ENCODE measurements at regions not wholly inside any gene's neighbourhood (a gene's known extent, or its start where the extent isn't known, plus 50 kb on each side); places are given as distances from the start of the nearest gene placed in this dataset.

DNA sequence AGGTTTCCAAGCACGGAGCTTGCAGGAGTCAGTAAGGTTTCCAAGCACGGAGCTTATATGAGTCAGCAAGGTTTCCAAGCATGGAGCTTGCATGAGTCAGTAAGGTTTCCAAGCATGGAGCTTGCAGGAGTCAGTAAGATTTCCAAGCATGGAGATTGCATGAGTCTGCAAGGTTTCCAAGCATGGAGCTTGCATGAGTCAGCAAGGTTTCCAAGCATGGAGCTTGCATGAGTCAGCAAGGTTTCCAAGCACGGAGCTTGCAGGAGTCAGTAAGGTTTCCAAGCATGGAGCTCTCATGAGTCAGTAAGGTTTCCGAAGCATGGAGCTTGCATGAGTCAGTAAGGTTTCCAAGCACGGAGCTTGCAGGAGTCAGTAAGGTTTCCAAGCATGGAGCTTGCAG lies 153.7 kb upstream of the TMEM132C start:
- DNase-seq = peak in 1 of 56 donors; percentile 20

DNA sequence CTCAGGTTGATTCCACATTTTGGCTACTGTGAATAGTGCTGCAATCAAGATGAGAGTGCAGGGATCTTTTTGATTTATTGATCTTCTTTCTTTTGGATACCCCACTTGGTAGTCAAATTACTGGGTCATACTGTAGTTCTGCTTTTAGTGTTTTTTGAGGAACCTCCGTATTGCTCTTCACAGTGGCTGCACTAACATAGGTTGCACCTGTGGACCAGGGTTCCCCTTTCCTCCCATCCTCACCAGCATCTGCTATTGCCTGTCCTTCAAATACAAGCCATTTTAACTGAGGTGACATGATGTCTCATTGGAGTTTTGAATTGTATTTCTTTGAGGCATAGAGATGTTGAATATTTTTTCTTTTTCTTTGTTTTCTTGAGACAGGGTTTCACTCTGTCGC lies 152.5 kb upstream of the TMEM132C start:
- no peak for DNase-seq

DNA sequence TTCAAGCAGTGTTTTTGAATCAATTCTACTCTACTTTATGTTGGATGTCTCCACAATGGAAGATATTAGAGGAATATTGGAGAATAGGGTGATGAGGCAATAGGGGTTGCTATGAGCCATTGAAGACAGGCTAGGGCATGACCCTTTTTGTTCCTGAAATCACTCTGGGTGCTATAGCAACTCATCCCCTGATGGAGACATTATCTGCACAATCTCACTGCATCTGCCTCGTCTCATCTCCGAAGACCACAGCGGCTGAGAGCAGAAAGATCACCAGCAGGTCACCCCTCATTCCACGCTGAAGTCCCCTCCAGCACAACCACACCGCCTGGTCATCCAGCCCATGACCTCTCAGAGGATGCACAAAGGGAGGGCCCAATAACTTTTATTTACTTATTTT lies 150.4 kb upstream of the TMEM132C start:
- no peak for DNase-seq

DNA sequence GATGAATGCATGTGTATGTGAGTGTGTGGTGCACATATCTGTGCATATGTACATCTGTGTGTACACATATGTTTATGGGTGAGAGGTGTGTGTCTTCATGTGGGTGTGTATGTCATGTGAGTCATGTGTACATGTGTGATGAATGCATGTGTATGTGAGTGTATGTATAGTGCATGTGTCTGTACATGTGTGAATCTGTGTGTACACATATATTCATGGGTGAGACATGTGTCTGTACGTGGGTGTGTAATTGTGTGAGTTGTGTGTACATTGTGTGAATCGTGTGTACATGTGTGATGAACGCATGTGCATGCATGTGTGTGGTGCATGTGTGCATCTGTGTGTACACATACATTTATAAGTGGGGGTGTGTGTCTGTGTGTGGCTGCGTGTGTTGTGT lies 146.9 kb upstream of the TMEM132C start:
- no peak for DNase-seq

DNA sequence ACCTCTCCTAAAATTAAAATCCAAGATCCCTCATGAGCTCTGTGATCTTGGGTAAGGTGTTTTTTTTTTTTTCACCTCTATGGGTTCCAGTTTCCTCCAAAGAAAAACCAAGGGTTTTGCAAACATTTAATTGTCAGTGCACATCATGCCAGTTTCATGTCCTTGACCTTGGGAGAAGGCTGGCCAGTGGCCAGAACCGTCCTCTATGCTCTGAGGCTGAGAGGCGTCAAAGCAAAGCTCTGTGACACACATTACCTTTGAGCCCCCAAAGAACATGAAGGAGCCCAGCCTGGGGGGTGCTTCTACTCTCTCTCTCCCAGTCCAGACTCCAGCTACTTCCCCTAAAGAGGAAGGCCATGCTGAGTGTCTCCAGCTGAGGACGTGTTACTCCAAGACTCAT lies 145.5 kb upstream of the TMEM132C start:
- no peak for DNase-seq

DNA sequence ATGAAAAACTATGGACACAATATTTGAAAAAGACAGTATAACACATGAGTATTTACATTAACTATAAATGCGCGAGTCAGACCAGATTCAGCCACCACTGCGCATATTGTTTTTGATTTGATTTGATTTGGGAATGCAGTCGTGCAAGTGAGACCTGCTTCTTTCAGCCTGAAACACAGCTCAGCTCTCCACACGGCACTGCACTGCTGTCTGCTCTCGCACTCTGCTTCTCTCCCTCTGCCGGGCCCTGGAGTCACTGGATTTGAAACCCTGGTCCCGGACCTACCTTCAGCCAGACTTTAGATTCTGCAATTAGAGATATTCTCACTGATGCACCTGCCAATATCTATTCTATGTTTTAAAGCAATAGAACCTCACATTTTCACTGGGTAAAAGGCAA lies 143.9 kb upstream of the TMEM132C start:
- no peak for DNase-seq

DNA sequence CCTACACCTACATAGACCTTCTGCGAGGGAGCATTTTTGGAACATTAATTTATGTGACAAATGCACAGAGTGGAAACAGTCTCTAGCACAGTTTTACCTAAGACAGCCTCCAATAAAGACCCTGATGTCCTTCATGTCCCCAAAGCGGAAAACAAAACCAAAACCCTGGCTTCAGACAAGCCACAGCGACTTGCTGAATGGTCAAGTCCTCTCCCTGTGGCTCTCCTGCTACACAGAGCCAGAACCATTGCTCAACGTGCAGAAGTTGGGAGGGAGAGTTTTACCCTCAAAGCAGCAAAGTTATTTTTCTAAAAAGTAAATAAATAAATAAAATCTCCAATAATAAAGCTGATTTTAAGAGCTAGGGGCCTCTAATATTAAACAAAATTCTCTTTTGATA lies 135.0 kb upstream of the TMEM132C start:
- no peak for DNase-seq

DNA sequence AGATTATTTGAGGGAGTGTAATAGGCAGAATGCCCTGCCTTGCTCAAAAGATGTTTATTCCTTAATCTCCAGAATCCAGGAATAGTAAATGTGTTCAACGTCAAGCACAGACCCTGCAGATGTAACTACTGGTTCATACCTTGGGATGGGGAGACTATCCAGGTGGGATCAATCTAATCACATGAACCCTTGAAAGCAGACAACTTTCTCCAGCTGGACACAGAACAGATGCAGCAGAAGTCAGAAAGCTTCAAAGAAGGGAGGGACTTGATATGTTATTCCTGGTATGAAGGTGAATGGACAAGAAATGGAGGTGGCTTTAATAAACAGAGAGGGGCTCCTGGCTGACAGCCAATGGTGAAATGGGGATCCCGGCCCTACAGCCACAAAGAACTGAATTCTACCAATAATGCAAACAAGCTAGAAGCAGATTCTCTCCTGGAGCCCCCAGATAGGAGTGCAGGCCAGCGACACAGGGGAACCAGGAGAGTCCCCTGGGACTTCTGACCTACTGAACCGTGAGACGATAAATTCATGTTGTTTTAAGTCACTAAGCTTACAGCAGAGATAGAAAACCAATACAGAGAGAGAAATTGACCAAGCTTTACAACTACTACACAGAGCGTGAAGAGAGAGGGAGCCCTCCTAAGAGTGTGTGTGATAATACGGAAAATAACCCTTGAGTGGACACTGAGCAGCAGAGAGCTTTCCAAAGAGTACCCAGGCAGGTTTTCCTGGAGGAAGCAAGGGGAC lies 133.5 kb upstream of the TMEM132C start:
- DNase-seq = no peak

DNA sequence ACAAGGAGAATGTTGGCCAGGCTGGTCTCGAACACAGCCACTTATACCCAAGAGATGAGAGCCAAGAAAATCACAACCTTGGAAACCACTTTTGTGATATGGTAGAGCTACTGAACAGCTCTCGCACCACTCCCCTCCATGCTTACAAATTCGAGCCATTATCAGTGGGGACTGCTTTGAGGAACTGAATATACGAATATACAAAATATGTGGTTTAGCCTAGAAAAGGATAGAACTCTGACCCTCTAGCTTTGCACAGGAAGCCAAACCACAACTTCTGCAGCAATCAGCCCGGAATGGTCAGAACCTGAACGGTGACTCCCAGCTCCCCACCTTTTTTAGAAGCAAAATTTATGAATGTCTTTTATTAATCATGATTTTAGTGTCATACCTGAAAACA lies 129.8 kb upstream of the TMEM132C start:
- no peak for DNase-seq

DNA sequence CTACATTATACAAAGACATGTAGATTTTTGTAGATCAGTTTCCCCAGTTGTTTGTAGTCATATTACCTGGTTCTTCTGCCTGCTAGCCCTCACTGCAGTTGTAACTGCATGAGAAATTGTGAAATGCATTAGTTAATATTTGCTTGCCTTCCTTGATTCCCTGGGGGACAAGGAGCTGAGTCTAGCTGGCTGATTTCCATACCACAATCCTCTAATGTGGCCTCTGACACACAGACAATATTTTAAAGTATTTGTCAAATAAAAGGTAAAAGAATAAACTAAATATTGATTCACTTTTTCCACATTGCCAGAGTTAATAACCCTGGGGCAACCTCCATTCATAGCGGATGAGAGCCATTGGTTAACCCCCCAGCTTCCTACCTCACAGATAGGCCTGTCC lies 128.8 kb upstream of the TMEM132C start:
- DNase-seq = no peak

DNA sequence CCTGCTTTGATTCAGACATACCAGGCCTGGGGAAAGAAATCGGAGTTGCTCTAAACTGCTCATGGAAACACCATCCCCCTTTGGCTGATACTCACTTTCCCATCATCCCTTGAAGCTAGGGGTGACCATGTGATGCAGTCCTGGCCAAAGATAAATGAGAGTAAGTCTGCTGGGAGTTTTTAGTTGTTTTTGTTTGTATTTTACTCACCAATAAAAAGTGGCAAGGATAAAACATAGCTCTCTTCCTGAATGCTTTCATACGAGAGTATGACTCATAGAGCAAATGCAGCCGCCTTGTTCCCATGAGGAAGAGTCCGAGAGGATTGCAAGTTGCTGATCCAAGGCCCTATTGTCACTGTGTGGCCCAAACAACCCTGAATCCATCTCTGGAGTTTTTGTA lies 126.4 kb upstream of the TMEM132C start:
- DNase-seq = no peak

DNA sequence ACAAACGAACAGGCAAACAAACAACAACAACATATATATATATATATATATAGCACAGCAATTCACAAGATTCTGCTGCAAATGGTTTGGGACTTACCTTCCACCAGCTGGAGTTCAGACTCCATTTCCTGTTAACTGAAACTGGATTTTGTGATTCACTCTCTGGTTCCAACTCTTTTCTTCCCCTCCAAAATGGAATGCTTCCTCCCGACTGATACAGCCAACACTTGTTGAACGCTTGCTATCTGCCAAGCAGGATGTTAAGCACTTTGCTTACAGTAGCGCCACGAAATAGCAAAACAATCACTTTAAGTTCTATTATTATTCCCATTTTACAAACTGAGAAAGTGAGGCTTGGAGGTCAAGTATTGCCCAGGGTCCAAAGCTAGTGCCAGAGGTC lies 116.0 kb upstream of the TMEM132C start:
- no peak for DNase-seq

DNA sequence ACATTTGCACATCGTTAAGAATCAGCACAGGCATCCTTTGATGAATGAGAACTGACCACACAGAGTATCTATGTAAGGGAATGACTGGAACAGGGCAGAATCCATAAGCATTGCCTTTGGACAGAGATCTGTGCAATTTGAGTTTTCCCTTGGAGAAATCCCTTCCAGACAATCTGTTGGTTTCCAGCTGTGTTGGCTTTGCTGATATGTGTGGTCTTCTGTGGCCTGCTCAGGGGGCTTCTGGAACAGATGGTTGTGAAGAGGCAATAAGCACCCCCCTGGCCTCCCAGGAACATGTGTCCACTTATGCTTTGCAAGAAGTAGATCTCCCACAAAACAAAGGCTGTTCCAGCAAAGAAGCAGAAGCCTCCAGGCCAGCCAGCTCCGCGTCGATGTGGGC lies 111.4 kb upstream of the TMEM132C start:
- DNase-seq = no peak

DNA sequence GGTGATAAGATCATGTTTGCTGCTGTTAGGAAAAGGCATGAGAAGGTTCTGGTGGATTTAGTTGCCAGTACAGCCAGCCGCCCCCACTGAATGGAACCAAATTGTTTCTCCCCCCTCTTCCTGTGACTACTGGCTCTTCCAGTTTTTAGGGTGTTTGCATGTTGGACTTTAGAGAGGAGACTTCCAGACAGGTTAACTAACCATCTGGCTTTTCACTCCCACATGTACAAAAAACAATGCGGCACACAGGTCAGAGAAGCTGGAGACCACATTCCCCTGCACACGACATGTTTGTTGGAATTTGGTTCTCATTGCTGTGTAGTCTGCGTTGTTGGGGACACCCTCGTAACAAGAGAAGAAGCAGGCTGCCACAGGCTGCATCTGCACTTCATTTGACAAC lies 103.9 kb upstream of the TMEM132C start:
- no peak for DNase-seq

DNA sequence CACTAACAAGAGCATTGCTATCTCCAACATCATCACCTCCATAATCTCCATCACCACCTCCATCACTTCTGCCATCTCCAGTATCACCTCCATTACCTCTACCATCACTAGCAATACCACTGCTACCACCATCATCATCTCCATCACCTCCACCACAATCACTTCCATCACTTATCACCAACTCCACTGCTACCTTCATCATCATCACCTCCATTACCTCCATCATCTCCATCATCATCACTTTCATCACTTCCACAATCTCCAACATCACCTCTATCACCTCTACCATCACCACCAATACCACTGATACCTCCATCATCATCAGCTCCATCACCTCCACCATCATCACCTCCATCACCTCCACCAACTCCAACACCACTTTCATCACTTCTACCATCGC lies 102.4 kb upstream of the TMEM132C start:
- DNase-seq = no peak

DNA sequence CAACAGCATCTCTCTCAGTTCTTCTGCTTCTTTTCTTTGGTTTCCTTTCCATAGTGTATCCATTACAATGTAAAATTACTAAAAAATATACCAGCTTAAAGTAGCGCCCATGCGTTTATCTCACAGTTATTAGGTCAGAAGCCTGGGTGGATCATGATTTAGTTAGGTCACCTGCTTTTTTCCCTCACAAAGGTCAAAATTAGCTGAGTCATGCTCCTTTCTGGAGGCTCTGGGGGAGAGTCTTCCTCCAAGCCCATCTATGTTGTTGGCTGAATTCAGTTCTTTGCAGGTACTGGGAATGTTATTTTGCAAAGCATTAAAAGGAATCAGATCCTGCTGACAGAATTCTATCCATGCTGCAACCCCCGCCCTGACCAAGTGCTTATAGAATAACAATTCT lies 101.6 kb upstream of the TMEM132C start:
- no peak for DNase-seq

DNA sequence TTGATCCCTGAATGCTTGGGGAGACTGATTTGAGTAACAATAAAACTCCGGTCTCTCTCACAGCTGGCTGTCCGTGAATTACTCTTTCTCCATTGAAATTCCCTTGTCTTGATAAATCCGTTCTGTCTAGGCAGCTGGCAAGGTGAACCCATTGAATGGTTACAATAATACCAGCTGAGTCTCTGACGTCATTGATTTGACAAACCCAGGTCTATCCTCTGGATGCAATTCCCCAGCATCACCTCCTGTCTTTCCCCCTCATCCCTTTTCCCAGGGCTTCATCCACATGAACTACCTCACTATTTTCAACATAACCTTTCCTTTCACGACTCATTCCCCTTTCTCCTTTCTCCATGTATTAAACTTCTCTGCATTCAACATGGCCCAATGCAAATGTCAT lies 98.7 kb upstream of the TMEM132C start:
- no peak for DNase-seq

DNA sequence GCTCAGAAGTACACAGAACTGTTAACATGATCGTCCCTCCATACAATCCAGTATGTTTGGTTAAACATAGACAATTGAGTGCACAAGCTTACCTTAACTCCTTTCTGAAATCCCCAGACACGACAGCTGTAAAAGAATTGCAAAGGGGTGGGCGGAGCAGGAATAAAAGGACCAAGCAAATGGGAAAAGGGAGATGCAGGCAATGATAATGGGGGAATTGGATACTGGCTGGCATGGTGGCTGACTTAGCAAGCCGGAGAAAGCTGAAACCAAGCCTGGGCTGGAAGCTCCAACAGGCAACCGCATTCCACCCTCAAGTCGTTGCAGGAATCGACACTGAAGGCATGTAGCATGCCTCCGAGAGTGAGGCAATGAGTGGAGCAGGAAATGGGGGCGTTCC lies 96.8 kb upstream of the TMEM132C start:
- DNase-seq = no peak

DNA sequence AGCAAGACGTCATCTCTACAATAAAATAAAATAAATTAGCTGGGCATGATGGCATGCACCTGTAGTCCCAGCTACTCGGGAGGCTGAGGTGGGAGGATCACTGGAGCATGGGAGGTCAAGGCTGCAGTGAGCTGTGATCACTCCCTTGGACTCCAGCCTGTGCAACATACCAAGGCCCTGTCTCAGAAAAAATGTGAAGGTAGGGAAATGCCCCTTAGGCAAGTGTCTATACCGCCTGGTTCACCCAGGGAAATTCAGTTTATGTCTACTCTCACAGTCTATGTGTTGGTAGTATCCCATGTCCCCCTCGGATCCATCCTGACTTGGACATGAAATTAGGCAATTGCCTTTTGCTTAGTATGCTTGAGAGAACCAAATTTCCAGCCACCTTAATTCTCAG lies 88.4 kb upstream of the TMEM132C start:
- DNase-seq = no peak

DNA sequence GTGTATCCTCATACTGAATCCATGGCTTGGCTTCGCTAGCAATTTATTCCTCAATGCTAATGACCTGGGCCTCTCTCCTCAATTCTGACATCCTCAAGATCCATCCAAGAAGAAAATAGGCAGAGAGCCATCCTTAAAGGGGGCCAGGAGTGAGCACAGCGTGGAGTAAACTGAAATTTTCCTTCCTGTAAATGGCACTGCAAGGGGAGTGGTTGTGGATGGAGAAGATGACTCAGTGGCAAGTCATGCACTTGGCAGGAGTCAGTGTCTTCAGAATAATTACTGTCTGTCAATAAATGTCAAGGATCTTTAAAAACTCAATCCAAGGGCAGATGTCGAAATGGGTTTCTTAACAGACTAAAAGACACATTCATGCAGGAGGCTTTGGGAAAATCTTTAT lies 88.0 kb upstream of the TMEM132C start:
- DNase-seq = no peak

DNA sequence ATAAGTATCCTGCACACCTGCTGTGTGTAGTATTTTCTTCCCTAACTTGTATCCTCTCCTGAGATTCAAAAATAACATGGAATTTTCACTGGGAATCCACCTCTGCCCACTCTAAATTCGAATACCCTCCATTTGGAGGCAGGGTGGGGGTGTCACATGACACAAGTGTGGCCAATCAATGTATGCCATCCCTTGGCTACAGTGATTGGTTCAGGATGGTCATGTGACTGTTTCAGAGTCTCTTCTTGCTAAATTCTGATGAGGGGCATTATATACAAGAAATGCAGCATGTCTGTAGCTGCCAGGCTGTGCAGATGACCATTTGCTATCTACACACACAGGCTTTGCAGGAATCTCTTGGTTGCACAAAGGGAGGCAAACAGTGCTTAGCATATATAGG lies 86.8 kb upstream of the TMEM132C start:
- DNase-seq = no peak

DNA sequence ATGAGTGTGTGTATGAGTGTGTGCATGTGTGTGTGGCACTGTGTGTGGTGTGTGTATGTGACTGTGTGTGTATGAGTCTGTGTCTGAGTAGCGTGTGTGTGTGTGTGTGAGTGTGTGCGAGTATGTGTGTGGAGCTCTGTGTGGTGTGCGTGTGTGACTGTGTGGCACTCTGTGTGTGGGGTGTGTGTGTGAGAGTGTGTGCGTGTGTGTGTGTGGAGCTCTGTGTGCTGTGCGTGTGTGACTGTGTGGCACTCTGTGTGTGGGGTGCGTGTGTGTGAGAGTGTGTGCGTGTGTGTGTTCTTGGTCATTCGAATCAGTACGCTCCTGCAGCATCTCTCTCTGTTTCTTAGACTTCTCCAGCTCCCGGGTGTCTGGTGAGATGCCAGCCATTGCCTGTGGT lies 76.9 kb upstream of the TMEM132C start:
- DNase-seq = no peak

DNA sequence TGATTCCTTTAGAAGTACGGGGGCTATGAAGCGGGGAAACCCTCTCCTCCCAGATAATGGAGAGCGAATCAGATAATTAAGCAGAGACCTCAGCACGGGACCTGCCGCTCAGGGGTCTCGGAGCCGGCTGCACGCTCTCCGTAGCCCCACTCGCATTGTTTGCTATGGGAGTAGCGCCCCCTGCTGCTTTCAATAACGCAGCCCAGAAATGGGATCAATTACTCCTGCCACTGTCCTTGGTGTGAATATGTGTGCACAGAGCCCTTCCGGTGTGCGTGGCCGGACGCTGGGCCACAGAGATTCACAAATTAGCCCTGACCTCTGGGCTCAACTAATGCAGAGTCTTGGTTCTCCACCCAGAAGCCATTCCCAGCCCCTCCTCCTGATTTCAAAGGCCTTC lies 76.4 kb upstream of the TMEM132C start:
- peak in 20 of 56 donors; percentile 1 to 51 (median 12) for DNase-seq

DNA sequence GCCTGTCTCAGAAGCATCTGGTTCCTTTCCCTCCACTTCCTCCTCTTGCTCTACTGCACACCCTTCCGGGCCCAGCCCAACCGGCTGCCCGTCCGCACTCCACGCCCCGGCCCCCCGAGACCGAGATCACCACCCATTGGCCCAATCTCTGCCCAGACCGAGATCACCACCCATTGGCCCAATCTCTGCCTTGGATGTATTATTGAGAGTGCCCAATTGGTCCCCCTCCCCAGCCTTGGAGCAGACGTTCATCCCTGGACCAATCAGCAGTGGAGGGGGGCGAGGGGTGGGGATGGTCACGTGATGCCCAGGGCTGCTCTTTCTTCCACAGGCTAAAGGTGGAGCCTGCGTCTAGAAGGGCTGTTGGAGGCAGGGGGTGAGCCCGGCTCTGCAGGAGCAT lies 75.6 kb upstream of the TMEM132C start:
- no peak for DNase-seq
